LNCaP clone FGC (cell line): ENCODE measurements at regions not wholly inside any gene's neighbourhood (a gene's known extent, or its start where the extent isn't known, plus 50 kb on each side); places are given as distances from the start of the nearest gene placed in this dataset.

Experiments used
- DNase-seq: peaks from one replicate; pipeline ENCODE4 v3.0.0-alpha.2; 2011; ENCODE audit warnings: low read depth
- H3K4me3 ChIP-seq: 2 replicates; pipeline ENCODE4 v1.5.1; 2011; ENCODE audit warnings: mild to moderate bottlenecking, low read depth, low read length, control low read depth
- CTCF ChIP-seq: IDR thresholded peaks from 2 replicates; pipeline ENCODE4 v1.5.1; 2012; ENCODE audit warnings: mild to moderate bottlenecking; ENCODE audit not compliant: control insufficient read depth, insufficient read depth; ENCODE audit errors: extremely low read depth

GRCh38 chr9:27943501-27943900 lies 370.2 kb upstream of the C9orf72 start:
- H3K4me3 ChIP-seq, result no peak overlapping the region
- TF ChIP-seq CTCF, result no peak
- no peak for DNase-seq

GRCh38 chr9:27945386-27945785 lies 372.1 kb upstream of the C9orf72 start:
- TF ChIP-seq CTCF, result no peak
- no peak for DNase-seq

GRCh38 chr9:27950382-27950781 lies 377.1 kb upstream of the C9orf72 start:
- TF ChIP-seq CTCF, result no peak
- H3K4me3 ChIP-seq, result no peak overlapping the region

More at GRCh38 chr9:27945386-27945785, 372.1 kb upstream of the C9orf72 start:
- H3K4me3 ChIP-seq, result no peak overlapping the region

GRCh38 chr9:27954858-27955257 lies 381.6 kb upstream of the C9orf72 start:
- no peak for DNase-seq
- TF ChIP-seq CTCF, result no peak
- no peak overlapping the region for H3K4me3 ChIP-seq

More at GRCh38 chr9:27950382-27950781, 377.1 kb upstream of the C9orf72 start:
- DNase-seq, result no peak

- TF ChIP-seq CTCF, result no peak
- H3K4me3 ChIP-seq, result no peak overlapping the region
- DNase-seq, result no peak
These were observed 390.6 kb upstream of the C9orf72 start for GRCh38 chr9:27963836-27964235.

GRCh38 chr9:27967210-27967609 lies 393.9 kb upstream of the C9orf72 start:
- no peak for DNase-seq
- no peak overlapping the region for H3K4me3 ChIP-seq
- TF ChIP-seq CTCF, result no peak

- TF ChIP-seq CTCF, result no peak
- no peak for DNase-seq
- no peak overlapping the region for H3K4me3 ChIP-seq
These were observed 404.6 kb upstream of the C9orf72 start for GRCh38 chr9:27977931-27978330.
